SIG-M5 treated with dmso at 0.1 percent for 504 hours (cell line): ENCODE measurements at regions not wholly inside any gene's neighbourhood (a gene's known extent, or its start where the extent isn't known, plus 50 kb on each side); places are given as distances from the start of the nearest gene placed in this dataset.

Experiments
- DNase-seq: peaks from one replicate; lab custom pipeline; 2025; ENCODE audit not compliant: unreplicated experiment; lab: John Stamatoyannopoulos, UW

GRCh38 chr3:180282386-180282785 lies 245.6 kb upstream of the PEX5L start:
- no peak for DNase-seq

GRCh38 chr3:180283251-180283650 lies 246.5 kb upstream of the PEX5L start:
- DNase-seq: no peak

- no peak for DNase-seq
Observed at GRCh38 chr3:180284331-180285110, 247.8 kb upstream of the PEX5L start.

GRCh38 chr3:180287703-180288102 lies 251.0 kb upstream of the PEX5L start:
- DNase-seq: no peak

GRCh38 chr3:180288816-180289215 lies 252.1 kb upstream of the PEX5L start:
- no peak for DNase-seq

- DNase-seq: no peak
Observed at GRCh38 chr3:180290300-180290699, 253.6 kb upstream of the PEX5L start.

- peak; percentile 40 for DNase-seq
Observed at GRCh38 chr3:180294282-180295027, 257.7 kb upstream of the PEX5L start.

GRCh38 chr3:180295811-180296210 lies 259.1 kb upstream of the PEX5L start:
- DNase-seq: peak; percentile 34

- no peak for DNase-seq
Observed at GRCh38 chr3:180296971-180297370, 260.2 kb upstream of the PEX5L start.

- peak; percentile 11 for DNase-seq
Observed at GRCh38 chr3:180306155-180306554, 269.4 kb upstream of the PEX5L start.

- DNase-seq: no peak
Observed at GRCh38 chr3:180306691-180307090, 270.0 kb upstream of the PEX5L start.

GRCh38 chr3:180311242-180311641 lies 274.5 kb upstream of the PEX5L start:
- no peak for DNase-seq

GRCh38 chr3:180316321-180316720 lies 279.6 kb upstream of the PEX5L start:
- DNase-seq: no peak

- no peak for DNase-seq
Observed at GRCh38 chr3:180319461-180319860, 282.5 kb upstream of the TTC14 start.

GRCh38 chr3:180320631-180321030 lies 281.3 kb upstream of the TTC14 start:
- DNase-seq: peak; percentile 39

GRCh38 chr3:180321534-180321933 lies 280.4 kb upstream of the TTC14 start:
- DNase-seq: no peak

GRCh38 chr3:180322829-180323228 lies 279.1 kb upstream of the TTC14 start:
- no peak for DNase-seq

- no peak for DNase-seq
Observed at GRCh38 chr3:180324791-180325190, 277.2 kb upstream of the TTC14 start.

- DNase-seq: no peak
Observed at GRCh38 chr3:180325533-180325932, 276.4 kb upstream of the TTC14 start.

GRCh38 chr3:180325958-180326357 lies 276.0 kb upstream of the TTC14 start:
- no peak for DNase-seq

GRCh38 chr3:180329187-180329586 lies 272.8 kb upstream of the TTC14 start:
- no peak for DNase-seq

- no peak for DNase-seq
Observed at GRCh38 chr3:180329847-180330246, 272.1 kb upstream of the TTC14 start.
